Pancreas (tissue), 10 donors: ENCODE measurements at regions not wholly inside any gene's neighbourhood (a gene's known extent, or its start where the extent isn't known, plus 50 kb on each side); places are given as distances from the start of the nearest gene placed in this dataset.
A peak's percentile ranks its signal among the peaks of the same experiment; 100 is the strongest.

ENCODE experiments used
- ATAC-seq, 4 donors: fragments of 200-7000 bp; cut with Tn5 transposase; one replicate each; pipeline versions ENCODE4 v1.8.0 to v1.9.1; 2020; ENCODE audit warnings: mild to moderate bottlenecking in 4 of 4, moderate library complexity in 4 of 4
- DNase-seq, 6 donors: peaks; one replicate each; pipeline ENCODE4 v3.0.0-alpha.2; 2020
- FAIRE-seq: peaks from 2 replicates; lab custom pipeline; 2012; peaks lifted over from hg19 to GRCh38; lab: Jason Lieb, UNC
- H3K27ac ChIP-seq, 4 donors: fragments of 200-600 bp; sonication (generic); 1 replicate in 3 of 4; 2 replicates in 1 of 4; pipeline versions ENCODE4 v1.5.0 to v1.8.0; 2020
- H3K27me3 ChIP-seq, 4 donors: fragments of 200-600 bp; one replicate each; pipeline ENCODE4 v1.8.0; 2021
- H3K36me3 ChIP-seq, 3 donors: fragments of 200-600 bp; sonication (generic) in 1 of 3; one replicate each; pipeline versions ENCODE4 v1.5.0 to v1.8.0; 2020 to 2021
- H3K4me1 ChIP-seq, 3 donors: fragments of 200-600 bp; one replicate each; pipeline ENCODE4 v1.8.0; 2021
- H3K4me3 ChIP-seq, 4 donors: fragments of 200-600 bp; sonication (generic) in 2 of 4; one replicate each; pipeline versions ENCODE4 v1.5.0 to v1.8.0; 2020 to 2021
- H3K9me3 ChIP-seq, 4 donors: fragments of 200-600 bp; one replicate each; pipeline ENCODE4 v1.8.0; 2021
- WGBS, 2 donors: extraction: QIAGEN DNeasy Blood & Tissue Kit; methylation state at CpG; one replicate each; pipeline ENCODE4 v1.1.7; 2013; 5-methylcytosine and 5-hydroxymethylcytosine counted together
- intact Hi-C, 3 donors: fragments of 100-400 bp; cut with DNase I; formaldehyde crosslinking; loops; one replicate each; pipeline versions ENCODE4 v1.11.1 to v1.14.2; 2022
- TF ChIP-seq, protein P1 (sequence below), 4 donors: fragments of 200-600 bp; sonication (generic) in 3 of 4; IDR thresholded peaks; one replicate each; pipeline versions ENCODE4 v1.5.0 to v1.8.0; 2021; ENCODE audit warnings: antibody characterized with exemption in 4 of 4
- donor health status: healthy with polysubstance abuse.
- donor health status: DM: no; HTN: no; CAD: no; lungs with moderate emphysema.
- donor health status: DM: no; HTN: no; CAD: no.
- donor health status: control.
- donor health status: control.
- donor health status: Bipolar disorder and iron deficiency.
- donor health status: DM: yes; HTN: yes; CAD: no.
- donor health status: DM: no; HTN: no; CAD: no.
- donor health status: DM: no; HTN: no; CAD: no.
- donor health status: DM: yes; HTN: yes; CAD: no.

DNA sequence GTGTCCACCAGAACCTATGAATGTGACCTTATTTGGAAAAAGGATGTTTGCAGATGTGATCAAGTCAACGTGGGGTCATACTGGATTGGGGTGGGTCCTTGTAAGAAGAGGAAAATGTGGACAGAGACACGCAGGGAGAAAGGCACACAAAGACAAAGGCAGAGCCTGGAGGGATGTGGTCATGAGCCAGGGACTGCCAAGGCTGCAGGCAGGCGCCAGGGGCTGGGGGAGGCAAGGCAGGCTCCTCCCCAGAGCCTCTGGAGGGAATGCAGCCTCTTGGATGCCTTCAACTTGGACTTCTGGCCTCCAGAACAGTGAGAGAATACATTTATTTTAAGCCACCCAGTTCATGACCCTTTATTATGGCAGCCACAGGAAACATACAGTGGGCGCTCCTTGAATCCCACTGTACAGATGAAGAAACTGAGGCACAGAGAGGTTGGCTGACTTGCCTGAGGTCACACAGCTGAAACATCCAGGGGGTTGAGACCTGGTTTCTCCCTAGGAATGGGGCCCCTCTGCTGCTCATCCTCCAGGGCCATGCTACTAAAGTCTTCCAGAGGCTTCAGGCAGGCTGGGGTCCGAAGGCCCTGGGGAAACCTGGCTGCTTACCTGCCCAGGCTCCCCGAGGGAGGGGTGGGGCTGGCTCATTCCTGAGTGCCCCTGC, 99.7 kb downstream of the RFLNA start:
- no peaks in the 10 kb centered on the region for H3K9me3 ChIP-seq
- intact Hi-C loops: no loop called here
- WGBS, 2 donors: 81% methylated on average over 6 of the region's 6 CpGs
- H3K4me1 ChIP-seq: peaks cover 17 to 39% (median 21%) of the 10 kb centered on the region in 3 donors
- no peaks in the 10 kb centered on the region for H3K36me3 ChIP-seq
- no peak overlapping the region for H3K27ac ChIP-seq
- FAIRE-seq (no peak), DNase-seq (no peak), ATAC-seq (no peak)
- no peak overlapping the region for H3K4me3 ChIP-seq
- TF ChIP-seq, protein P1, sequence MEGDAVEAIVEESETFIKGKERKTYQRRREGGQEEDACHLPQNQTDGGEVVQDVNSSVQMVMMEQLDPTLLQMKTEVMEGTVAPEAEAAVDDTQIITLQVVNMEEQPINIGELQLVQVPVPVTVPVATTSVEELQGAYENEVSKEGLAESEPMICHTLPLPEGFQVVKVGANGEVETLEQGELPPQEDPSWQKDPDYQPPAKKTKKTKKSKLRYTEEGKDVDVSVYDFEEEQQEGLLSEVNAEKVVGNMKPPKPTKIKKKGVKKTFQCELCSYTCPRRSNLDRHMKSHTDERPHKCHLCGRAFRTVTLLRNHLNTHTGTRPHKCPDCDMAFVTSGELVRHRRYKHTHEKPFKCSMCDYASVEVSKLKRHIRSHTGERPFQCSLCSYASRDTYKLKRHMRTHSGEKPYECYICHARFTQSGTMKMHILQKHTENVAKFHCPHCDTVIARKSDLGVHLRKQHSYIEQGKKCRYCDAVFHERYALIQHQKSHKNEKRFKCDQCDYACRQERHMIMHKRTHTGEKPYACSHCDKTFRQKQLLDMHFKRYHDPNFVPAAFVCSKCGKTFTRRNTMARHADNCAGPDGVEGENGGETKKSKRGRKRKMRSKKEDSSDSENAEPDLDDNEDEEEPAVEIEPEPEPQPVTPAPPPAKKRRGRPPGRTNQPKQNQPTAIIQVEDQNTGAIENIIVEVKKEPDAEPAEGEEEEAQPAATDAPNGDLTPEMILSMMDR (IDR thresholded peaks at IDR 0.05): no peak
- H3K27me3 ChIP-seq: no peaks in the 10 kb centered on the region

DNA sequence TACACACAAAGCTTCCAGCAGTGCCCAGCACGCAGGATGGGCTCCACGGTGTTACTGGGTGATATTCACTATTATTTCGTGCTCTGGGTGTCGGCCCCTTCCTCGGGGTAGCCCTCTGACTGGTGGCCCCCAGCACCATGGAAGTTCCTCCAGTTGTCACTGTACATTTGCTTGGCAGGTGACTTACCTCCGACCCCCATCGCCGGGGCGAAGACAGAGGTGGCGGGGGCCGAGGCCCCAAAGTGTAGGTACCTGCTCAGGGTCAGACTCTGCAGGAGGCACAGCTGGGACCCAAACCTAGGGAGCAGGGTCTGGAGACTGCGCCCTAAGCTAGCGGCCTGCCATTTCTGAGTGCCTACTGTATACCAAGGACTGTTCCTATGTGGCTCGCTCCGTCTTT, 98.9 kb downstream of the RFLNA start:
- H3K27ac ChIP-seq: peak overlapping the region; percentile 57 to 84 (median 71)
- intact Hi-C loops: no loop called here
- no peak overlapping the region for H3K4me3 ChIP-seq
- TF ChIP-seq, protein P1 (IDR thresholded peaks at IDR 0.05): no peak
- H3K36me3 ChIP-seq: no peaks in the 10 kb centered on the region
- H3K27me3 ChIP-seq: no peaks in the 10 kb centered on the region
- DNase-seq (no peak), FAIRE-seq (no peak), ATAC-seq (no peak)
- H3K9me3 ChIP-seq: no peaks in the 10 kb centered on the region
- H3K4me1 ChIP-seq: peaks cover 17 to 41% (median 24%) of the 10 kb centered on the region in 3 donors
- WGBS, 2 donors: 86 to 91% methylated on average over 15 of the region's 15 CpGs

DNA sequence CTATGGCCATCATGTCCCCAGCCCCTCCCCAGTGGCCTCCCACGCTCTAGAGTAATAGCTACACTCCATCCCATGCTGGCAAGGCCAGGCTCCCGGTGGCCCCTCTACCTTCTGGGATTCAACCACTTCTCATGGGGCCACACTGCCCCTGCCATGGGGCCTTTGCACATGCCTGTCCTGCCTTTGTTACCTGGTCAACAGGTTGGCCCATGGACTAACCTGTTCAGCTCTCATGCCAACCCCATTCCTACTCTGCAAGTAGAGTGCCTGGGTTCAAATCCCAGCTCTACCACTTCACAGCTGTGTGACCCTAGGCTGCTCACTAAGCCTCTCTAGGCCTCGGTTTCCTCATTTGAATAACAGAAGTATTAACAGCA, 98.5 kb downstream of the RFLNA start:
- Histone ChIP-seq H3K4me3 (no peak overlapping the region), H3K4me1 (peaks cover 17 to 41% (median 24%) of the 10 kb centered on the region in 3 donors), H3K27ac (peak overlapping the region; percentile 57 to 84 (median 71)), H3K9me3 (no peaks in the 10 kb centered on the region), H3K27me3 (no peaks in the 10 kb centered on the region), H3K36me3 (no peaks in the 10 kb centered on the region)
- FAIRE-seq (no peak), DNase-seq (no peak), ATAC-seq (no peak)
- intact Hi-C loops: no loop called here
- WGBS, 2 donors: 29 to 30% methylated on average over 3 of the region's 3 CpGs
- TF ChIP-seq, protein P1 (IDR thresholded peaks at IDR 0.05): no peak

DNA sequence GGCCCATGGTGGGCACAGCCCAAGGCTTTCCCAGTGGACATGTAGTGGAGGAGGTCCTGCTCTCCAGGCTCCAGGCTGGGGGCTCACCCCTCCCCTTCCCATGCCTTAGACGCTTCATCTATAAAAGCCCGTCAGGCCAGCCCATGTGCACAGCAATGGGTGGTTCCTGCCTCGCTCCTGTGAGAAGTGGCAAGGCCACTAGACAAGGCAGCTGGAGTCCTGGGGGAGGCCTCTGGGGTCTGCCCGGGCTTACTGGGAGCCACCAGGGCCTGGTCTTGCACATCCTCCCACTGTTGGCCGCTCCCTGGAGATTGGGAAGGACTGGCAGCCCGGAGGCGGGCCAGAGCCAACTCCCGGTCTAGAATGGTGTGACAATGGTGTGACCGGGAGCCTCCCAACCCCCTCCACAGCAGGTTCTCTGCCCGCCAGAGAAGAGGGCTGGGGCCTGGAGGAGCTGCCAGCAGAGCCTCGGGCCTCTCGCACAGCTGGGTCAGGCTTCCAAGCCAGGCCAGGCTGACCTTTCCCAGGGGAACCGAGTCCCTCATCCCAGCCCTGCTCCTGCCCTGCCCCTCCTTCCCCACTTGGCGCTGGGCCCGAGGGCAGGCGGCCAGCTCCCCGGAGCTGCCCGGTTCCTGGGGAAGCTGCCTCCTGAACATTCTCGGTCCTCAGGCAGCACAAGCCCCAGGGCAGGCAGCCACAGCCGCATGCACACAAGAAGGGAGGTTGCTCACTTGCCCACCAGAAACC, 97.9 kb downstream of the RFLNA start:
- ATAC-seq (peak; percentile 43 to 59 (median 56)), DNase-seq (peak; percentile 91 to 97 (median 94)), FAIRE-seq (no peak)
- H3K9me3 ChIP-seq: no peaks in the 10 kb centered on the region
- peaks cover 17 to 42% (median 28%) of the 10 kb centered on the region in 3 donors for H3K4me1 ChIP-seq
- no peak overlapping the region for H3K4me3 ChIP-seq
- no peaks in the 10 kb centered on the region for H3K36me3 ChIP-seq
- H3K27me3 ChIP-seq: no peaks in the 10 kb centered on the region
- H3K27ac ChIP-seq: peak overlapping the region; percentile 57 to 84 (median 71)
- intact Hi-C loops: no loop called here
- TF ChIP-seq, protein P1 (IDR thresholded peaks at IDR 0.05): no peak
- 6 to 9% methylated on average over 18 to 20 of the region's 20 CpGs for WGBS, 2 donors
